ENCODE measurements at regions not wholly inside any gene's neighbourhood (a gene's known extent, or its start where the extent isn't known, plus 50 kb on each side); places are given as distances from the start of the nearest gene placed in this dataset.

DNA sequence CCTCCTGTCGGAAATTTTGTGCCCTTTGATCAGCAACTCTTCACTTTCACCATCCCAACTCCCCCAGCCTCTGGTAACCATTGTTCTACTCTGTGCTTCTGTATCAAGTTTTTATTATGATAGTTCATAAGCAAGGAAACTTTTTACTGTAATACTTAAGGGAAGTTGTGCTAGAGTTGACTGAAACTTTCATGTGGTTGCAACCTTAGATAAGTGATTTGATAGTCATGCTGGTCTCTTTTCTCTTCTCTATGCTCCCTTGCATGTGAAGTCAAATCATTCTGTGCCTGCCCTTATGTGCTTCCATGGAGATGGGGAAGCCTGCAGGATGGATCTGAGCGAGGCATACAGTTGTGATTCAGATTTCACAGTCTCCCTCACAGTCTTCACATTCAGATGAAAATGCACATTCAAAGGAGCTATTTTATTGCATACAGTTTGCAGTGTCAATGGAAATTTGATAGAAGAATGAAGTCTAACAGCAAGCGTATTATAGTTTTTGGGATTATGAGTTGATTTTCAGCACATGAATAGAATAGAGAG is 1428.3 kb upstream of the TENM3 start:
- DNase-seq (ENCODE audit: low spot score) = no peak
- Mint-ChIP-seq H3K27me3 (ENCODE audit: unreplicated experiment) (peaks cover 3% of the 10 kb centered on the region), H3K36me3 (ENCODE audit: low read depth, unreplicated experiment) (peaks cover 5% of the 10 kb centered on the region), H3K27ac (ENCODE audit: unreplicated experiment) (no peak overlapping the region), H3K4me3 (ENCODE audit: unreplicated experiment) (no peak overlapping the region), H3K4me1 (ENCODE audit: unreplicated experiment) (peaks cover 31% of the 10 kb centered on the region), H3K9me3 (ENCODE audit: unreplicated experiment) (no peaks in the 10 kb centered on the region)
- TF ChIP-seq, protein P1, sequence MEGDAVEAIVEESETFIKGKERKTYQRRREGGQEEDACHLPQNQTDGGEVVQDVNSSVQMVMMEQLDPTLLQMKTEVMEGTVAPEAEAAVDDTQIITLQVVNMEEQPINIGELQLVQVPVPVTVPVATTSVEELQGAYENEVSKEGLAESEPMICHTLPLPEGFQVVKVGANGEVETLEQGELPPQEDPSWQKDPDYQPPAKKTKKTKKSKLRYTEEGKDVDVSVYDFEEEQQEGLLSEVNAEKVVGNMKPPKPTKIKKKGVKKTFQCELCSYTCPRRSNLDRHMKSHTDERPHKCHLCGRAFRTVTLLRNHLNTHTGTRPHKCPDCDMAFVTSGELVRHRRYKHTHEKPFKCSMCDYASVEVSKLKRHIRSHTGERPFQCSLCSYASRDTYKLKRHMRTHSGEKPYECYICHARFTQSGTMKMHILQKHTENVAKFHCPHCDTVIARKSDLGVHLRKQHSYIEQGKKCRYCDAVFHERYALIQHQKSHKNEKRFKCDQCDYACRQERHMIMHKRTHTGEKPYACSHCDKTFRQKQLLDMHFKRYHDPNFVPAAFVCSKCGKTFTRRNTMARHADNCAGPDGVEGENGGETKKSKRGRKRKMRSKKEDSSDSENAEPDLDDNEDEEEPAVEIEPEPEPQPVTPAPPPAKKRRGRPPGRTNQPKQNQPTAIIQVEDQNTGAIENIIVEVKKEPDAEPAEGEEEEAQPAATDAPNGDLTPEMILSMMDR (IDR thresholded peaks at IDR 0.05; ENCODE audit: unreplicated experiment) = no peak

DNA sequence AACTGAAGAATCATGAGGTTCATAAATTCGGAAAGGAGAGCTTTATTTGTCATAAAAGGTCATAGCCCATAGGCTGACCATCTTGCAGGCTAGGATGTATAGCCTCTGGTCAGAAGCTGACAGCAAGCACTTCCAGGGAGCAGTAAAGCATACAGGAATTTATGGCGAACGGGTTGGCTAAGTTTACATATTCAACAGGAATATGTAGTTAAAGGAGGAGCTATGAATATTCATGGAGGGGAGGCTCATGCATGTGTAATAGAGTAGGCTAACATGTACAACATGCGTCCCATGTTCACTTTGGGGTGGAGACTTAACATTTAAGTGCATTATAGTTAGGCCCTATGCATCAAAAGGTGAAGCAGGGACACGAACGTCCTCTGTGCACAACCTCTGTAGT is 1425.7 kb upstream of the TENM3 start:
- TF ChIP-seq, protein P1 (IDR thresholded peaks at IDR 0.05; ENCODE audit: unreplicated experiment) = no peak
- Mint-ChIP-seq H3K4me1 (ENCODE audit: unreplicated experiment) (peaks cover 29% of the 10 kb centered on the region), H3K27me3 (ENCODE audit: unreplicated experiment) (peaks cover 3% of the 10 kb centered on the region), H3K9me3 (ENCODE audit: unreplicated experiment) (no peaks in the 10 kb centered on the region), H3K4me3 (ENCODE audit: unreplicated experiment) (no peak overlapping the region), H3K27ac (ENCODE audit: unreplicated experiment) (peak overlapping the region; percentile 99), H3K36me3 (ENCODE audit: low read depth, unreplicated experiment) (peaks cover 5% of the 10 kb centered on the region)
- DNase-seq (ENCODE audit: low spot score) = no peak

DNA sequence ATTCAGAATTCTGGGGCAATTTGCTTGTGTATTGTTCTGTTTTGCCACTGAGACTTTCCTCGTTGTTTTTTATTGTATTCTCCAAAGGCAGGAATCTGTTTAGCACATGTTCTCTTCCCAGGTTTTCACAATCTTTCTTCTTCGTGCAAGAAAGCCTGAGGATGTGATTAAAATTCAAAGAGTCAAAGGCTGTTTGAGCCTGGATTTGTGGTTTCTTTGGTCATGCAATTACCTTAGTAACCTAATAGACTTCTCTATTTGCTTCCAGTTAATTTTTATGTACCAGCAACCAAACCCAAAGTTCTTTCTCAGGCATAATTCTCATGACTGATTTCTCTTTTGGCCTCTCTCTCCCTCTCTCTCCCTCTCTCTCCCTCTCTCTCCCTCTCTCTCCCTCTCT is 1420.1 kb upstream of the TENM3 start:
- no peak overlapping the region for H3K27ac Mint-ChIP-seq (ENCODE audit: unreplicated experiment)
- H3K4me3 Mint-ChIP-seq (ENCODE audit: unreplicated experiment) = no peak overlapping the region
- no peaks in the 10 kb centered on the region for H3K9me3 Mint-ChIP-seq (ENCODE audit: unreplicated experiment)
- TF ChIP-seq, protein P1 (IDR thresholded peaks at IDR 0.05; ENCODE audit: unreplicated experiment) = no peak
- peaks cover 4% of the 10 kb centered on the region for H3K36me3 Mint-ChIP-seq (ENCODE audit: low read depth, unreplicated experiment)
- no peak for DNase-seq (ENCODE audit: low spot score)
- peaks cover 13% of the 10 kb centered on the region for H3K4me1 Mint-ChIP-seq (ENCODE audit: unreplicated experiment)
- peaks cover 2% of the 10 kb centered on the region for H3K27me3 Mint-ChIP-seq (ENCODE audit: unreplicated experiment)

DNA sequence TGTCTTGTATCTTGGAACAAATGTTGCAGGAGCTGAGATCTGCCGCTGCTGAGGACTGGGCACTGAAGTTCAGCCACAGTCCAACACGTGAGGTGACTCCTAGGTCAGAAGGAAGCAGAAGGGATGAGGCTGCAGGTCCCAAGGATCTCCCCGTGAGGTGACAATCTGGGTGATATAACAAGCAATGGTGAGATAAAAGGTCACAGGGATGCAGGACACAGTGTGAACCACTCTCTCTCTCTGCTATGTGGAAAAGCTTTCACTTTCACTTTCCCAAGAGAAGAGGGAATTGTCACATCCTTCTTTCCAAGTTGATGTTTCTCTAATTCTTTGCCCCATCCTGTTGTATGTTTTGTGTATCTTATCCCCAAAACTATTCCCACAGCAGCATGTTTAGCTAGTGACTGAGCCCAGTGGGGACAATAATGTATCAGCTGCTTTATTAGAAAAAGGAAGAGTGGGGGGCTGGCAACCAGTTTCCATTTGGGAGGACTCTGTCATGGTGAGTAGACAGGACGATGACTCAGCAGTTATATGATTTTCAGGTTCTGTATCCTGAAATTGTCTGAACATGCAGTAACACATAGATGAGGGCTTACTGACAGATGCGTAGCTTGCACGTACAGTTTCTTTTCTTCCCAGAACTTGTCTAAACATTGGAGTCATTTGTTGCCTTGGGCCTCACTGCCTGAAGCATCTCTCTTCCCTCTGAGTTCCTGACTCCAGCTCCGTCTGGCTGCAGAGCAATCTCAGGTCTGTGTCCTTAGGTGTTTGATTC is 1415.8 kb upstream of the TENM3 start:
- TF ChIP-seq, protein P1 (IDR thresholded peaks at IDR 0.05; ENCODE audit: unreplicated experiment) = no peak
- no peaks in the 10 kb centered on the region for H3K9me3 Mint-ChIP-seq (ENCODE audit: unreplicated experiment)
- H3K36me3 Mint-ChIP-seq (ENCODE audit: low read depth, unreplicated experiment) = peaks cover 4% of the 10 kb centered on the region
- H3K27me3 Mint-ChIP-seq (ENCODE audit: unreplicated experiment) = peaks cover 2% of the 10 kb centered on the region
- no peak overlapping the region for H3K4me3 Mint-ChIP-seq (ENCODE audit: unreplicated experiment)
- peak overlapping the region; percentile 15 for H3K27ac Mint-ChIP-seq (ENCODE audit: unreplicated experiment)
- no peak for DNase-seq (ENCODE audit: low spot score)
- peaks cover 12% of the 10 kb centered on the region for H3K4me1 Mint-ChIP-seq (ENCODE audit: unreplicated experiment)

DNA sequence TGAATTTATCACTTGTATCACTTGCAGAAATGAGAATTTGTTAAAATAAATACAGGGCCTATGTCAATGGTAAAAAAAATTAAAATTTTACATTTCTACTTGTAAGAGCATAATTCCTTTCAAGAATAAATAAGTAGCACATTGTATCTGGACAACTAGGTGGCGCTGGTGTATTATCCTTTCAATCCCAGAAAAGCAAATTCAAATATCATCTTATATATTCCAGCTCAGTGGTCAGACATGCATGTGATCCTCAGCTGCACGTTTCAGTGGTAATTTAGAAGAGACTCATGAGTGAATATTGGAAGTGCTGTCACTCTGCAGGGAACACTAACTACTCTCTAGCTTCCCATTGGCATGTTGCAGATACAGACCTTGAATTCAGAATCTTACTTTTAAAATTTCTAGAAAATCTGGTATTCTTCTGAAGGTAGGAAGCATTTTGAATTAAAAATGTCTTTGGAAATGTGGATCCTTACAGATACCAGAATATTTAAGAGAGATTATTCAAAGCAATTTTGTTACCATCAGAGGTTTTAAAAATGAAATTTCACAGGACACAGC is 1414.7 kb upstream of the TENM3 start:
- Mint-ChIP-seq H3K4me1 (ENCODE audit: unreplicated experiment) (peaks cover 12% of the 10 kb centered on the region), H3K4me3 (ENCODE audit: unreplicated experiment) (no peak overlapping the region), H3K9me3 (ENCODE audit: unreplicated experiment) (no peaks in the 10 kb centered on the region), H3K36me3 (ENCODE audit: low read depth, unreplicated experiment) (peaks cover 4% of the 10 kb centered on the region), H3K27ac (ENCODE audit: unreplicated experiment) (no peak overlapping the region), H3K27me3 (ENCODE audit: unreplicated experiment) (no peaks in the 10 kb centered on the region)
- peak; percentile 38 for DNase-seq (ENCODE audit: low spot score)
- TF ChIP-seq, protein P1 (IDR thresholded peaks at IDR 0.05; ENCODE audit: unreplicated experiment) = peak; percentile 82

Measured in endothelial cell (in vitro differentiated cells).